HuH-7.5 (cell line): ENCODE measurements at regions not wholly inside any gene's neighbourhood (a gene's known extent, or its start where the extent isn't known, plus 50 kb on each side); places are given as distances from the start of the nearest gene placed in this dataset.
A peak's percentile ranks its signal among the peaks of the same experiment; 100 is the strongest.
"Not testable (repeated sequence)": the region's sequence is repeated elsewhere in the genome, so short reads cannot be mapped to it uniquely, and the experiment has no call there.

Experiments
- DNase-seq: peaks from one replicate; pipeline ENCODE4 v3.0.0; 2011; ENCODE audit warnings: low spot score

DNA sequence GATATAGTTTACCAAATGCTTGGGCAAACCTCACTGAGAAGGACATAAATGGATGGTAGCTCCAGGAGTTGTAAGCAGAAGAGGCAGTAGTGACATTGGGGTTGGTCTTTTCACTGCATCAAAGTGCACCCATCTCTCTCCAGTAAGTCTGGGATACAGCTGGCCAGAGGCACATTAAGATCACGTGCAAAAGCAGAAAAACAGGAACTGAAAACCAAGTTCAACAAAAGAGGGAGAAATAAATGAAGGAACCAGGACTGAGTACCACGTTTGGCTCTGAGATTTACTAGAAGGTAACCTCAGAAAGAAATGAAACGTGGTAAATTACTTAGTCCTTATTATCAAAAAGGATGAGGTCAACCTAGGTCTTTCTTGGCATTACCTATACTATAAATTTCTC is 259.2 kb downstream of the OSR1 start:
- DNase-seq: no peak

DNA sequence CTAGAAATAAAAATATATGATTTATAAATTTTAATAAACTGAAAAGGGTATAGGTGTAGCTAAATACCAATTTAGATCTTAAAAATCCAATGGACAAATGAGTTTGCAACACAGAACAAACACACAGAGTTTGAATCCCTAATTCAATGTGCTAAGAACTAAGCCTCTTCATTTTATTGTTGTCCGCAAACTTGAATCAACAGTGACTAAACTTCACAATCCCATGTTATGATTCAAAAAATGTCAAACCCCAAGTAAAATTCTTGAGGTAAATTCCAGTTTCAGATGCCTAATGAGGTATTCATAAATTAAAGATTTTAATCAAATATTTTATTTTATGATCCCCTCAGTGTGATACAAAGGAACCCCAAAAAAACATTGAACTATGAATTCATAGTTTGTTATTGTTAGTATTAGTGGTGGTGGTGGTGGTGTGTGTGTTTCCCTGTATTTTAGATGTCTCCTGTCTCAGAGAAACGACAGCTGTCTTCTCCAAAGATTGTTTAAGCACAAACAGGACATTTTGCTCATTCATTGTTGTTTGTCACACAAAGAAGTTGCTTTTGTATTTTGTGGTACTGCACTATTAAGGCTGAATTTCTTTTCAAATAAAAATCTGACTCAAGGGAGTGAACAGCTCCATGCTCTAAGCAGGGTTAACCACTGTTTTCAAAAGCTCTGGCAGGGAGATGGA is 259.8 kb downstream of the OSR1 start:
- DNase-seq: no peak

DNA sequence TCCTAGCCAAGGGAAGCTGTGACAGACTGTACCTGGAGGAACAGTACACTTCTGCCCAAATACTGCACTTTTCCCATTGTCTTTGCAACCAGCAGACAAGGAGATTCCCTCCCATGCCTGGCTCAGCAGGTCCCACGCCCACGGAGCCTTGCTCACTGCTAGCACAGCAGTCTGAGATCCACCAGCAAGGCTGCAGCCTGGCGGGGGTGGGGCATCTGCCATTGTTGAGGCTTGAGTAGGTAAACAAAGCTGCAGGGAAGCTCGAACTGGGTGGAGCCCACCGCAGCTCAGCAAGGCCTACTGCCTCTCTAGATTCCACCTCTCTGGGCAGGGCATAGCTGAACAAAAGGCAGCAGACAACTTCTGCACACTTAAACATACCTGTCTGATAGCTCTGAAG is 268.9 kb downstream of the OSR1 start:
- not testable (repeated sequence) for DNase-seq

DNA sequence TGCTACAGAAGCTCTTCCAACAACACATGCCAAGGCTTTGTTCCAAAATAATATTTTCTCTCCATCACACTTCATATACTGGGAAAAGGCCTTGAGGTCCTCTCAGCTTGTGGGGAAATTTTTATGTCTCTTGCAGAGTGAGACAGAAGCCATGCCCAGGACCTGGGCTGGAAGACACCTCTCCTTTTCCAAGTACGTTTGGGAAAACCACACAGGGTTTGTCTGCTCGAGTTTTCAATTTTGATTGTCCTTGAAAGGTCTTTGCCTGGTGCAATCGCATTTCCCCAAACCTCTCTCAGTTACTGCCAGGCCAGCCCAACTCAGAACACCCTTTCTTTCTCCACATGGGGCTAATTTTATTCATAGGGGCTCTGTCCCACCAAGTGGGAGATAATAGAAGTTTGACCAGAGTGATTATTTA is 272.2 kb downstream of the OSR1 start:
- no peak for DNase-seq

DNA sequence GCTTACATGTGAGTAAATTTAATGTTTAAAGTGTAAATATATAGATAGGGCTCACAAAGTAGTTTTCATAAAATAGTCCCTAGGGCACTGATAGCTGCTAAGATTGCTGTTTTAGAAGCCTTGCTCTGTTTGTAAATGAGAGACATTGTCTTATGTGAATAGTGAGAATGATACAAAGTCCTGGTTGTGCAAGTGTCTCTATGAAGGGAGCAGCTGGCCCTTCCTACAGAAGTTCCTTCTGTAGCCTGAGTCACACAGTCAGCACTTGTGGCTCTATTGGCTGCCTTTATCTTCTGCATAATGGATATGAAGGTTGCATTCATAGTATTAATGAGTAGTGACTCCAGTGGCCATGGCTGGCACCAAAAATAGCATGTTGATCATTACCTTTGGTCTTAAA is 279.7 kb downstream of the OSR1 start:
- no peak for DNase-seq

DNA sequence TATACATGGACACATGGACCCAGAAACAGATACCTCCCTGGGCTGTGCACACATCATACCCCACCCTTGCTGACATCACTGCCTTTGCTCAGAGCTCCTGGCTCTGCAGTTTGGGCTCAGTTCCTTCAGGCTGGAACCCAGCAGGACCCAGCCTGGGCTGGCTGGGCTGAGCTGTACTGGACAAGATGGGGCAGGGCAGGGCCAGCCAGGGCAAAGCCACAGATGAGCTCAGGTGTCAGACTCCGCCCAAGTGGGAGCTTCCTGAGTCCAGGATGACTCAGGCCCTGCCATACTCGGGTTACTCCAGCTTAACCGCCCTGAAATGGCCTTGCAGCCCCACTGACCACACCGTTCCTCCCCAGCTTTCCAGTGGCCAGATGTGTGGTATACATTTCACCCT is 284.9 kb downstream of the OSR1 start:
- peak; percentile 12 for DNase-seq

DNA sequence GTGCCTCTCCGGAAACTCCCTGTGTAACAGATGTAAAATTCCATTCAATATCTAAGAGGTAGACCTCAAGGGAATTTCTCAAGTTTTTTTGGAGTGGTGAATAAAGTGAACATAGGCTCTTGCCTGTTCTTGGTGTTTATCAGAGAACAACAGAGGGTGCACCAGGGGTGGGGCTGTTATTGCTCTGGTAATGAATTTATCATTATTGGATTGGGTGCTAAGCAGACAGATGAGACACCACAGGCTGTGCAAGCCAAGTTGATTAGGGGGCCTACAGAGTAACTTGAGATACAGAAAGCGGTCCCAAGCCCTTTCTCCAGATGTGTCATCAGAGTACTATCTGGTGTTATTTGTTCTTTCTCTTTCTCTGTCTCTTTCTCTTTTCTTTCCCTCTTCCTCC is 286.3 kb downstream of the OSR1 start:
- no peak for DNase-seq

DNA sequence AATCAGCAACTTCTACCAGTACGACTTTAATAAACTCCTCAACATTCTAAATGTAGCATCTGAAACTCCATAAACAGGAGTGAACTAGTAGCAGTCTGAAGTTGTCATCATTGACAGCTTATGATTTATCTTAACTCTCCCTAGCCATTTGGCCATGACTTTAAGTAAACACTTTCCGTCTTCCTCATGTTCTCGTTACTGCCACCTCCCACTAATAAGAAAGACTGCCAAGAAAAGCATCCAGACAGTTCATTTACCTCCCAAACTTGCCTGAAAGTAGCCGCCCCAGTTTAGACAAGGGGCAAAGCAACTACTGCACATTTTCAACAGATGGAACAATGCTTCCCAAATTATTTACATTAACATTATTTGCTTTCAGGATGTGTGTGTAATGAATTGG is 287.5 kb downstream of the OSR1 start:
- no peak for DNase-seq

DNA sequence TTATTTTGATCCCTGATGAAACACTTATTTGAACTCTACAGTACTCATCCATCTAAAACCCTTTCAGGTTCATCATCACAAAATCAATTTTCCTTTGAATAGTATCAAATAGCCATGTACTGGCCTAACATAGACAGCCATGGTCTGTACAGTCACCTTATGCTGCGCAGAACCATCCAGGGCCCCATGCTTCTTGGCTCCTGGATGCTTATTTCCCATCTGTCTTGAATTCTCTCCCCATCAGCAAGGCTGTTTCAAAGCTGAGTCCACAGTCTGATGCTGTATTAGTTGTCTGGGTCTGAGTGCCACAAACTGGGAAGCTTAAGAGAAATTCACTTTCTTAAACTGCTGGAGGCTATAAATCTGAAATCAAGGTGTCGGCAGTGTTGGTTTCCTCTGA is 290.2 kb downstream of the OSR1 start:
- no peak for DNase-seq

DNA sequence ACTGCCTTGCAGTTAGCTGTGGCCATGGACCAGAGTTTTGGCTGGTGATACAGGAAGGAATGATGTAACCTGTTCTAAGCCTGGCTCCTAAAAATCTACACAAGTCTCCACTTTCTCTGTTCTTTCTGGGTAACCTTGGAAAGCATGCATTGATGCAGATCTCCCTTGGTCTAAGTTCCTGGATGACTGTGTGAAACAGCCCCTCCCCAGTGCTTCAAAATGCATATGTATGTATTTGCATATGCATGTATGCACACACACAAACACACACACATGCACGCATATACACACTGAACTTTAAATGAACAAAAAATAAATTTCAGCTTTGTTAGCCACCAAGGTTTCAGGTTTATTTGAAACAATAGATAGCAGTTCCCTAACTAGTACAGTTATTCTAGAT is 296.1 kb downstream of the OSR1 start:
- DNase-seq: no peak

DNA sequence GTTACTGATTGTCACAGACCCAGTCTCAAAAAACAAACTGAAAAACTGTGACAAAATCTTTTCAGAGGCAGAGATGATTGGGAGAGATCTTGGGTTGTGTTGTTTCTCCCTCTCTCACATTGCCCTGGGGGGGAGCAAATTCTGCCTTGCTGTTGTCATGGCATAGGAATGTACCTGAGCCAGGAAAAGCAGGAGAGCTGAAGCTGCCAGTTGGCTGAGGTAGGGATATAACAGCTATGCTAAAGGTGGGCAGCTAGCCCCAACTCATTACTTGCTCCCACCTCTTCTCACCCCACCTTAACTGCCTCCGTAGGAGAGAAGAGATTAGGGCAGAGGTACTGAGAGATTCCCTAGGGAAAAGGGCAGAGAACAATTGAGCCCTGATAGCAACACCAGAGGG is 299.3 kb downstream of the OSR1 start:
- no peak for DNase-seq

DNA sequence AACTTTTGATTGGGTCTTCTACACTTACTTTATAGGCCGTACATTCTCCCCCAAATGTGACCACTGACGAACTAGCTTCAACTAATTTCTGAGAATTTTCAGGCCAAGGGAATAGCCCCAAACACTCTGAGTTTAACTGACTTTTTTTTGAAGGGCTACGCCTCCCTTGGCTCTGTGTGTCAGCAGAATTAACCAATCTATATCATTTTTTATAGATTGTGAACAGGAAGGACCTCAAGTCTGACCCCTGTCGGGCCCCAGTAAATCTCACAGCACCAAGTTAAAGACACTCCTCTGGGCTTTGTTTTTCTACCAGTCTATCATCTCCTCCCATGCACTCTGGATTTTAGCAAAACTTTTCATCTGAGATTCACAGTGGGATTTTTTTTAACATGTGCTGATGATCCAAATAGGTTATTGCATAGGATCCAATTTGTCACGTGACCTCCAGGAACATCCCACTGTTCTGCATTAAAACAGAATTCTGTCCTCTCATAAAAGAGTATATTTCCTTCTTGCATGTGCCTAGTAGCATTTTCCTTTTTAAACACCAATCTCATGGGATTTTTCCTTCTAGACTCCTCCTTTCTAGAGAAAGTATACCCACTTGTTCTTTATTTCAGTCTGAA is 307.1 kb downstream of the OSR1 start:
- DNase-seq: no peak

DNA sequence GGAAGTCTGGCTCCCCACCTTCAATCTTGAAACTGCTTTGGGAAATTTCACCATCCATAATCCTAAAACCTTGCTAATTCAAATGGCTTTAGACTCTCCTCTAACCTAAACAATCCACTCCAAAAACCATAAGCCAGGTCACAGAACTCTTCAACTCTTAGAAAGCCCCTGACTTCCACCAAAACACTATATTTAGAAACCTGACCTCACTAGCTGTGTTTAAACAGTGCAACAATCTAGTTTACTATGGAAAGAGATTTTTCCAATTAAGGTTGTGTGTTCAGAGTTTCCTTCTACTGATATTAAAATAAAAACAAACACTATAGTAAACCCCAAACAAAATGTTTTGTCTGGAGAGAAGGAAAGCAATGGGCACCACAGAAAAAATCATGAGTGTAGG is 308.1 kb downstream of the OSR1 start:
- no peak for DNase-seq

DNA sequence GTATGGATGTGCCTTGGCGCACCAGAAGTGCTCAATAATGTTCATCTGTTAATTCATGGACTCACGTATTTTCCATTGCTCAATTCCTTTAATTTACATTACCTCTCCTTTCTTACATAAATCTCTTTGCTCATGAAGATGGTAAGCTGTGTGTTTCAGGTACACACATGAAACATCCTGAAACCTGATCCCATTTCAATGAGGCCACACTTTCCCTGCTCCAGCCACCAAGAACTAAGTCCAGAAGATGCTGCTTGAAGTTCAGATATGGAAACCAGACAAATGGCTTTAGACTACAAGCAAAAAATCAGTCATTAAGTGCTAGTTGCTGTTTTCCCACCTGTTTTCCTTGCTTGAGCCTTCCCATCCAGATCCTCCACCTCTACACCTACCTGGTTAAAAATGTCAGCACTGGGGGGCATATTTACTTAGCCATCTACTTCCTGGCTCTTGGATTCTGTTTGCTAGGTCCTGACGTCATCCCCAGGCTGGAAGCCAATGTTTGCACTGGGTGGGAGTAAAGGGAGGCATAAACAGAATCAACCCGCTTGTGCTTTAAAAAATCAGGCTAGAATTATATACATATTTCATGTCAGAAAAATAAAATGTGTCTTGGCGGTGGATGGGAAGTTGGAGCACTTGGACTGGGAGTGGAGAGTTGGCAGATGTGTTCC is 309.7 kb downstream of the OSR1 start:
- peak; percentile 34 for DNase-seq

DNA sequence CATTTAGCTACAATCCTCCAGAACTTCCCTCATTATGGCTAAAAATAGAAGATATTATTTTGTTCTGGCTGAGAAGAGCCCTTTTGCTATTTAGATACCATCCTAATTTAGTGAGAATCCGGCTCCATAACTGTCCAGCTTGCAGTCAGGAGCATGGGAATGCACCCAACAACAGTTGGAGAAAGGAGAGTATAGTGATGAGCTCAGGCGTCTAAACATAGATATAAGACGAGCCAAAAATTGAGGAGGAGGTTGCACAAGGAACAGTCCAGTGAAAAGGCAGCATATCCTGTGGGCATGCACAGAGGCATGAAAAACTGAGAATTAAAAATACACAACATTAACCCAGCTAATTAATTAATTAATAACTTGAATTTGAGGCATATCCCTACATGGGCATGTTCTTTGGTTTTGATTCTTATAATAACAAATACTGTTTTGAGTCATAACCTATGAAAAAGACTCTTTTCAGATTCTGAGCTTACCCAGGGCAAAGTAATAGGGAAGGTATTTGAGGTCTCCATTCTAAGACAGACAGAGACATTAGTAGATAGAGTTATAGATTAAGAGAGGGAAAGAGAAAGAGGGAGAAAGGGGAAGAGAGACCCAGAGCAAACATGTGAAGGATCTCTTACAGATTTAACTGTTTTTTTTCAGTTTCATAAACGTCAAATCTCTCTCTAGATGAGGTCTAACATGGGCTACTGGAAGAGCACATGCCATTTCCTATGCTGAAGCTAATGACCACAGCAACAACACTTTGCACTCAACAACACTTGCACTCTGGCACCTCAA is 311.2 kb downstream of the OSR1 start:
- DNase-seq: no peak

DNA sequence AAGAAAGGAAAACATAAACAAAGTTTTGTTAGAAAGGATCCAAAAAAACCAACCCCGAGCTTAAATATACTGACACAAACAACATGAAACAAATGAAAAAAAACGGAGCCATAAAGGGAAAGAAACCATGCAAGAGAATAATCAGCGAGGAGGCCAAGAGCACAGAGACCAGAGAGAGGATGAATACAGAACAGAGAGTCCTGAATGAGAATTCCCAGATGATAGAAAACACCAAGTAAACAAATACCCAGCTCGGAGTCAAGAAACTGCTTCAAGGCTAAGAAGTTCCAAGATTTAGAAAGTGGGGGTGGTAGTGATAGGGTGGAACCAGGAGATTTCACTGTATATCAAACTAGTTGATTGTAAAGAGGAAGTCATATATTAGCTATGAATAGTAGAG is 313.3 kb downstream of the OSR1 start:
- DNase-seq: no peak

DNA sequence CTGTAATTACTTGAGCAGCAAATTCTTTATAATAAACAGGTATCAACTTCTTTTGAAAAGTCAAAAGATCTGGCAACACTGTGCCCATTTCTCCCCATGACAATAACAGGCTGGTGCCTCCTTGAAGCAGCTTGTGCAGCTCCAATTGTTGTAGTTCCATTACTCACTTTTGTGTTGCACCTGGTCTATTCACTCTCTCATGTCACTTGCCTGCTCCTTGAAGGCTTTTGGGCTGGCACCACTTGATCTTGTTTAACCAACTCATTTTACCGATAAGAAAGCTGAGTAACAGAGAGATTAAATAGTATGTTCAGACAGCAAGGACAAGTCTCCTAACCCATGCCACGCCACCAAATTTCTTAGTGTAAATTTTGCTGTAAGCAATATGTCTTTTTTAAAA is 314.5 kb downstream of the OSR1 start:
- DNase-seq: no peak

DNA sequence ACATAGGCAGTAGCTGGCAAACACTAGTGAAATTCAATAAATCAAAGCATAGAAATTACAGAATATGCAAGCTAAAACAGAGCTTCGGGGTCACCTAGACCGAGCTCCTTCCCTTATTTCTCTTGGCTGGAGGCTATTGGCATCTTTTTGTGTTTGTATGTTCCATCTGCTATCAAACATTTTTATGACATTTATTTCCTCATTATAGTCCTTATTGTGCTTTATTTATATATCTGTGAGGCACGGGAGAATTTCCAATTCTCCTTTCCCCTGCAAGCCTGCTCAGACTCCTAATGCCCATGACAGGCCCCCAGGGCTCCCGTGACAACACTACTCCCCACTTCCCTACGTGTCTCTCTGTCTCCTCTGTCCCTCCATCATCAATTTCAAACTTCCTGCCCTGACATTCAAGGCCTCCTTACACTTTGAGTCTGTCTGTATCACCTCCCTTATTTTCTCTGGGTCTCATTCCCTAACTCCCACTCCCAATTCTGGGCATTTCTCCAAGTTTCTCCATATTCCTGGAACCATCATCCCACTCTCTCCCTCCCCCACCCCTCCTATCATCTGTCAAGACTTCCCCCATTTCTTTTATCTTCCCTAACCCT is 316.9 kb downstream of the OSR1 start:
- no peak for DNase-seq

DNA sequence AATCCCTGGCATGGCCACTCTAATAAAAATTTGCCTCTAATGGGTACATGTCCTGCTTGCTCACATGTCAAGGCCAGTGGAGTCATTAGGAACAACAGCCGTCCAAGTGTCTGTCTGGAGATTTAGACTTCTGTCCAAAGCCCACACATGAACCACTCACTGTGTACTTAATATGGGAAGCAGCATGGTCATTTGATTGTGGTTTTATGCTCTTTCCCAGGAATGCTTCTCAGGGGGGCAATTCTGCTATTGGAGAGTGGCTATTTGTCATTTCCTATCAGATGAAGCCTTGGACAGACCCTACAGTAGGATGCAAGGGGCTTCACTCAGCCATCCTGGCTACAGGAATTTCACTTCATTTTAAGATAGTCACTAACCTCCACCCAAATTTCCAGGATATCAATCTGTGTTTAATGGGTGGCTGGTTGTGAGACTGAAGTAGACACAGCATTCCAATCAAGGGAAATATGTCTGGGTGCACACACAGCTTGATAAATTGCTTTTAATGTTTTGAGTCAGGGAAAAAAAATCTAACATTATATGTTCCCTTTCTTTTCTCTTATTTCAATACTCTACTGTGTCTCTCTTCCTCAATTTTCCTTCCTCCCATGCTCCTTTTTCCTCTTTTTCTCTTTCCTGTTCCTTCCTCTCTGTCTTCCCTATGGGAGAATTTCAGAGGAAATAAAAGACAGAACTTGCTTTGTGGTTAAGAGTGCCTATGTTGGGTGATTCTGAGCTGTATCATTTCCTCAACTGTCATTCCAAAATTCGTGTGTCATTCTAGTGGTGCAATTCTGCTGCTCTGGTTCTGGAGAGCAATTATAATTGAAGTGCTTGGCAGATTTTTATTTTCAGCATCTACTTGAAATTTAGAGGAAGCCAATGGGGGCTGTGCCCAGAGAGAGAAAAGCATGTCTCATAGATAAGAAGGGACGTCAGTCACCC is 320.1 kb downstream of the OSR1 start:
- no peak for DNase-seq

DNA sequence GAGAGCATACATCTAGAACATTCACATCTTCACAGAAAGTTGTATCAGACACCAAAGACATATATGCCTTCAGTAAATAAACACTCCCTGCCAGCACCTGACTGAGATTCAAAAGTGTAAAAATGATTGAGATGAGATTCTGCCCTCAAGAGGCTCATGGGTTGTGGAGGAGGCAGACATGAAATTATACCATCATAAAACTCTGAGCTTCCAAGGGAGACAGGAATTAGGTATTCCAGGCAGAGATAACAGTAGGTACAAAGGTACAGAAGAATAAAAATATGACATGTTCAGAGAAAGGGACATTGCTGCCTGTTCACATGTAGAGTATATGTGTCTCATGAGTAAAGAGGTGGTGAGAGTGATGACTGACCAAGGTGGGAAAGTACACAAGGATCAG is 322.3 kb downstream of the OSR1 start:
- no peak for DNase-seq

DNA sequence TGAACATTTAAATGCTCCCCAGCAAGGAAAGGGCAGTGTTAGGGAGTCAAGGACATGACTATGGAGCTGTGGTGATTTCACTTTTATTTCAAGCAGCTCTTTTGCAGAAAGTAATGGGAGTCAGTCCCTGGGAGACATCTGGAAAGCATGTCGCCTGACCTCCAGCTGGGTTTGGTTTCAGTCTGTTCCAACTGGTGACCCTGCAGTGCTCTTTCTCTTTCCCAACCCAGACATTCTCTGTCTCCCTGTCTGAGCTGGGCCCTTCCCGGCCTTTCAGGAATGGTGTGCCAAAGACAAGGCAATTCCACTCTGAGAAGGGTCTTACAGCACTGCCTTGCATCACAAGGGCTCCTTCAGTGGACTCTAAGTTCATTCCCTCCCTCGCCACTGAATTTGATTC is 323.2 kb downstream of the OSR1 start:
- DNase-seq: no peak
